Transverse colon (tissue), 3 donors: ENCODE measurements at regions not wholly inside any gene's neighbourhood (a gene's known extent, or its start where the extent isn't known, plus 50 kb on each side); places are given as distances from the start of the nearest gene placed in this dataset.

Source experiments
- CTCF ChIP-seq, 5 experiments: fragments of 200-600 bp in 3 of 5; fragments of 450-650 bp in 2 of 5; sonication (generic) in 3 of 5; IDR thresholded peaks; 1 replicate in 2 of 5; 2 replicates in 3 of 5; pipeline ENCODE4 v1.5.1; 2016 to 2017; ENCODE audit warnings: antibody characterized with exemption in 5 of 5, inconsistent platforms in 3 of 5, mild to moderate bottlenecking in 2 of 5, moderate library complexity in 1 of 5
- POLR2A ChIP-seq: fragments of 450-650 bp; IDR thresholded peaks from one replicate; pipeline ENCODE4 v1.6.1; 2016; ENCODE audit warnings: antibody characterized with exemption, mild to moderate bottlenecking, moderate library complexity

GRCh38 chr1:238469146-238469631 is 578.5 kb upstream of the ZP4 start:
- TF ChIP-seq POLR2A (no peak), CTCF (IDR thresholded peaks at IDR 0.05) (no peak)
